HEK293 (cell line): ENCODE measurements at regions not wholly inside any gene's neighbourhood (a gene's known extent, or its start where the extent isn't known, plus 50 kb on each side); places are given as distances from the start of the nearest gene placed in this dataset.

ENCODE experiments used
- HOXC10 ChIP-seq: sonication (generic); formaldehyde crosslinking; IDR thresholded peaks from 2 replicates; pipeline ENCODE4 v1.8.1; 2023; ENCODE audit warnings: mild to moderate bottlenecking, missing genetic modification reagents
- KLF16 ChIP-seq: fragments of 450-650 bp; formaldehyde crosslinking; IDR thresholded peaks from 2 replicates; pipeline ENCODE4 v1.5.1; 2017; ENCODE audit warnings: missing biosample characterization, missing genetic modification characterization
- KLF9 ChIP-seq: fragments of 450-650 bp; formaldehyde crosslinking; IDR thresholded peaks from 2 replicates; pipeline ENCODE4 v1.5.1; 2016; ENCODE audit warnings: missing biosample characterization, missing genetic modification characterization, low read depth
- RBAK ChIP-seq: fragments of 450-650 bp; formaldehyde crosslinking; IDR thresholded peaks from 2 replicates; pipeline ENCODE4 v1.5.1; 2016; ENCODE audit warnings: missing biosample characterization, missing genetic modification characterization
- SP2 ChIP-seq: fragments of 450-650 bp; formaldehyde crosslinking; IDR thresholded peaks from 2 replicates; pipeline ENCODE4 v1.5.1; 2016; ENCODE audit warnings: missing biosample characterization, missing genetic modification characterization
- SP7 ChIP-seq: fragments of 450-650 bp; formaldehyde crosslinking; IDR thresholded peaks from 2 replicates; pipeline ENCODE4 v1.5.1; 2016; ENCODE audit warnings: missing biosample characterization, missing genetic modification characterization
- TCF7L2 ChIP-seq: IDR thresholded peaks from 2 replicates; pipeline ENCODE4 v1.6.1; 2011; ENCODE audit warnings: low read depth, mild to moderate bottlenecking, inconsistent platforms, low read length, moderate library complexity, borderline replicate concordance
- ZBTB20 ChIP-seq: fragments of 450-650 bp; formaldehyde crosslinking; IDR thresholded peaks from 2 replicates; pipeline ENCODE4 v1.5.1; 2016; ENCODE audit warnings: missing biosample characterization, missing genetic modification characterization
- ZBTB48 ChIP-seq: fragments of 450-650 bp; formaldehyde crosslinking; IDR thresholded peaks from 2 replicates; pipeline ENCODE4 v1.5.1; 2016; ENCODE audit warnings: missing biosample characterization, missing genetic modification characterization
- ZFHX2 ChIP-seq: fragments of 450-650 bp; formaldehyde crosslinking; conservative IDR thresholded peaks from 2 replicates; pipeline ENCODE4 v1.5.1; 2016; ENCODE audit warnings: missing biosample characterization, missing genetic modification characterization
- ZNF112 ChIP-seq: fragments of 450-650 bp; formaldehyde crosslinking; IDR thresholded peaks from 2 replicates; pipeline ENCODE4 v1.5.0; 2017; ENCODE audit warnings: missing biosample characterization, missing genetic modification characterization
- ZNF174 ChIP-seq: fragments of 450-650 bp; formaldehyde crosslinking; IDR thresholded peaks from 2 replicates; pipeline ENCODE4 v1.5.0; 2017; ENCODE audit warnings: missing biosample characterization, mild to moderate bottlenecking, missing genetic modification characterization
- ZNF341 ChIP-seq: fragments of 450-650 bp; formaldehyde crosslinking; IDR thresholded peaks from 2 replicates; pipeline ENCODE4; 2016; ENCODE audit warnings: low read depth, missing biosample characterization, missing genetic modification characterization
- ZNF426 ChIP-seq: fragments of 450-650 bp; formaldehyde crosslinking; IDR thresholded peaks from 2 replicates; pipeline ENCODE4 v1.5.1; 2017; ENCODE audit warnings: missing biosample characterization, missing genetic modification characterization, mild to moderate bottlenecking, inconsistent platforms, moderate library complexity
- ZNF529 ChIP-seq: fragments of 450-650 bp; formaldehyde crosslinking; IDR thresholded peaks from 2 replicates; pipeline ENCODE4 v1.5.1; 2017; ENCODE audit warnings: missing genetic modification characterization, missing biosample characterization; ENCODE audit not compliant: insufficient replicate concordance
- ZNF558 ChIP-seq: fragments of 450-650 bp; formaldehyde crosslinking; IDR thresholded peaks from 2 replicates; pipeline ENCODE4 v1.5.1; 2016; ENCODE audit warnings: missing biosample characterization, missing genetic modification characterization
- ZNF596 ChIP-seq: fragments of 450-650 bp; IDR thresholded peaks from 2 replicates; pipeline ENCODE4 v1.5.0; 2018; ENCODE audit warnings: missing biosample characterization, mild to moderate bottlenecking, missing genetic modification characterization, moderate library complexity
- ZNF626 ChIP-seq: fragments of 450-650 bp; sonication (Bioruptor Pico); formaldehyde crosslinking; IDR thresholded peaks from 2 replicates; pipeline ENCODE4 v1.5.1; 2018; ENCODE audit warnings: missing biosample characterization, missing genetic modification characterization, inconsistent platforms
- ZNF707 ChIP-seq: fragments of 450-650 bp; formaldehyde crosslinking; IDR thresholded peaks from 2 replicates; pipeline ENCODE4 v1.5.1; 2016; ENCODE audit warnings: missing biosample characterization, missing genetic modification characterization
- ZNF76 ChIP-seq: fragments of 450-650 bp; formaldehyde crosslinking; IDR thresholded peaks from 2 replicates; pipeline ENCODE4; 2016; ENCODE audit warnings: low read depth, missing biosample characterization, missing genetic modification characterization, borderline replicate concordance
- ZNF768 ChIP-seq: fragments of 450-650 bp; formaldehyde crosslinking; IDR thresholded peaks from 2 replicates; pipeline ENCODE4 v1.5.1; 2018; ENCODE audit warnings: missing biosample characterization, mild to moderate bottlenecking, missing genetic modification characterization
- ZNF777 ChIP-seq: fragments of 450-650 bp; formaldehyde crosslinking; IDR thresholded peaks from 2 replicates; pipeline ENCODE4 v1.5.1; 2017; ENCODE audit warnings: missing biosample characterization, missing genetic modification characterization, borderline replicate concordance
- ZNF830 ChIP-seq: fragments of 450-650 bp; IDR thresholded peaks from 2 replicates; pipeline ENCODE4 v1.5.0; 2018; ENCODE audit warnings: missing biosample characterization, missing genetic modification characterization, low read depth, mild to moderate bottlenecking, moderate library complexity
- TF ChIP-seq, protein P1 (sequence below): fragments of 450-650 bp; formaldehyde crosslinking; IDR thresholded peaks from 2 replicates; pipeline ENCODE4 v1.5.1; 2016; ENCODE audit warnings: missing biosample characterization, missing genetic modification characterization, low read depth
- TF ChIP-seq, protein P2 (sequence below): fragments of 450-650 bp; formaldehyde crosslinking; IDR thresholded peaks from 2 replicates; pipeline ENCODE4 v1.5.1; 2017; ENCODE audit warnings: missing biosample characterization, missing genetic modification characterization
- TF ChIP-seq, protein P3 (sequence below): fragments of 450-650 bp; formaldehyde crosslinking; IDR thresholded peaks from 2 replicates; pipeline ENCODE4 v1.5.1; 2016; ENCODE audit warnings: missing biosample characterization, missing genetic modification characterization
- TF ChIP-seq, protein P4 (sequence below): fragments of 450-650 bp; formaldehyde crosslinking; IDR thresholded peaks from 2 replicates; pipeline ENCODE4 v1.5.1; 2016; ENCODE audit warnings: missing biosample characterization, missing genetic modification characterization
- TF ChIP-seq, protein P5 (sequence below): fragments of 450-650 bp; formaldehyde crosslinking; IDR thresholded peaks from 2 replicates; pipeline ENCODE4 v1.5.1; 2016; ENCODE audit warnings: missing biosample characterization, missing genetic modification characterization
- TF ChIP-seq, protein P6 (sequence below): fragments of 450-650 bp; formaldehyde crosslinking; IDR thresholded peaks from 2 replicates; pipeline ENCODE4 v1.5.1; 2016; ENCODE audit warnings: missing biosample characterization, missing genetic modification characterization, borderline replicate concordance
- TF ChIP-seq, protein P7 (sequence below): IDR thresholded peaks from 2 replicates; pipeline ENCODE4 v1.6.1; 2011; ENCODE audit warnings: mild to moderate bottlenecking, low read depth, low read length, borderline replicate concordance

DNA sequence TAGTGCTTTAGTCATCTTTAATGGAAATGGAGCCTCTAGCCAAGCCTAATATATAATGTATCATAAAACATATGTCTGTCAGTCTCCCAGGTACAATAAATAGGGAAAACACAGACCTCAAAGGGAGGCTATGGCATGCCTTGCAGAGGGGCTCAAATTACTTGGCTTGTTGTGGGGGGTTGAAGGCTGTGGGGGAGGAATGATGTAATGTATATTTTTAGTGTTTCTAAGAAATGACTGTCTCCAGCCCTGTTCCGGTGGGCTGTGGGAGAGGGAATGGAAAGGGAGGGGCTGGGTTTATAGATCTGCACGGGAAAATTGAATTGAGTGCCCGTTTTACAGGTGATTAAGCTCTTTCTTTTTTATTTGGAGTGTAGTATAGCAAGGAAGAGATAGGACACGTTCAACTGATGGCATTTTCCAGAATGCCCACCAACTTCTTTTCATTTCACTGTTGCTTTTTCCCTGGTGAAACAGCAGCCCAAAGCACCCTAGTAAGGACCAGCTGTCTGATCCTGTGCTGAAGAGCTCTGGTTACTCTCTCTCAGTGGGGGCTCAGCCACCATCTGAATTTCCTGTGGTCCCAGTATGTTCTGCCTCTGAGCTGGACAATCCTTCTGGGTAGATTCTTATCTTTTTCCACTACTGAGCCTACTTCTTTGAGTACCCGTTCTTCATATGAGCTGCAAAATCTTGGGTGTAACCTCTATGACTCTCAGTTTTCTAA is 220.7 kb upstream of the CASK start (continued):
- TF ChIP-seq, protein P1, sequence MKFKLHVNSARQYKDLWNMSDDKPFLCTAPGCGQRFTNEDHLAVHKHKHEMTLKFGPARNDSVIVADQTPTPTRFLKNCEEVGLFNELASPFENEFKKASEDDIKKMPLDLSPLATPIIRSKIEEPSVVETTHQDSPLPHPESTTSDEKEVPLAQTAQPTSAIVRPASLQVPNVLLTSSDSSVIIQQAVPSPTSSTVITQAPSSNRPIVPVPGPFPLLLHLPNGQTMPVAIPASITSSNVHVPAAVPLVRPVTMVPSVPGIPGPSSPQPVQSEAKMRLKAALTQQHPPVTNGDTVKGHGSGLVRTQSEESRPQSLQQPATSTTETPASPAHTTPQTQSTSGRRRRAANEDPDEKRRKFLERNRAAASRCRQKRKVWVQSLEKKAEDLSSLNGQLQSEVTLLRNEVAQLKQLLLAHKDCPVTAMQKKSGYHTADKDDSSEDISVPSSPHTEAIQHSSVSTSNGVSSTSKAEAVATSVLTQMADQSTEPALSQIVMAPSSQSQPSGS (tag by site-specific recombination): peak; percentile 81
- no peak for TF ChIP-seq ZNF626 (tag by site-specific recombination)
- no peak for TF ChIP-seq ZNF558
- TF ChIP-seq SP7 (tag by site-specific recombination): peak; percentile 57
- no peak for TF ChIP-seq ZNF830 (tag by site-specific recombination)
- TF ChIP-seq ZNF426: no peak
- no peak for TF ChIP-seq SP2 (tag by site-specific recombination)
- TF ChIP-seq ZNF174 (tag by site-specific recombination): no peak
- TF ChIP-seq, protein P2, sequence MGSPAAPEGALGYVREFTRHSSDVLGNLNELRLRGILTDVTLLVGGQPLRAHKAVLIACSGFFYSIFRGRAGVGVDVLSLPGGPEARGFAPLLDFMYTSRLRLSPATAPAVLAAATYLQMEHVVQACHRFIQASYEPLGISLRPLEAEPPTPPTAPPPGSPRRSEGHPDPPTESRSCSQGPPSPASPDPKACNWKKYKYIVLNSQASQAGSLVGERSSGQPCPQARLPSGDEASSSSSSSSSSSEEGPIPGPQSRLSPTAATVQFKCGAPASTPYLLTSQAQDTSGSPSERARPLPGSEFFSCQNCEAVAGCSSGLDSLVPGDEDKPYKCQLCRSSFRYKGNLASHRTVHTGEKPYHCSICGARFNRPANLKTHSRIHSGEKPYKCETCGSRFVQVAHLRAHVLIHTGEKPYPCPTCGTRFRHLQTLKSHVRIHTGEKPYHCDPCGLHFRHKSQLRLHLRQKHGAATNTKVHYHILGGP: peak; percentile 26; the same call in 1 of the 2 replicates
- no peak for TF ChIP-seq RBAK (tag by site-specific recombination)
- TF ChIP-seq ZNF768 (tag by site-specific recombination): no peak
- peak; percentile 68; the same call in 1 of the 2 replicates for TF ChIP-seq TCF7L2
- no peak for TF ChIP-seq ZNF777
- TF ChIP-seq ZNF76 (tag by site-specific recombination): no peak
- TF ChIP-seq KLF16 (tag by site-specific recombination): no peak
- TF ChIP-seq, protein P3, sequence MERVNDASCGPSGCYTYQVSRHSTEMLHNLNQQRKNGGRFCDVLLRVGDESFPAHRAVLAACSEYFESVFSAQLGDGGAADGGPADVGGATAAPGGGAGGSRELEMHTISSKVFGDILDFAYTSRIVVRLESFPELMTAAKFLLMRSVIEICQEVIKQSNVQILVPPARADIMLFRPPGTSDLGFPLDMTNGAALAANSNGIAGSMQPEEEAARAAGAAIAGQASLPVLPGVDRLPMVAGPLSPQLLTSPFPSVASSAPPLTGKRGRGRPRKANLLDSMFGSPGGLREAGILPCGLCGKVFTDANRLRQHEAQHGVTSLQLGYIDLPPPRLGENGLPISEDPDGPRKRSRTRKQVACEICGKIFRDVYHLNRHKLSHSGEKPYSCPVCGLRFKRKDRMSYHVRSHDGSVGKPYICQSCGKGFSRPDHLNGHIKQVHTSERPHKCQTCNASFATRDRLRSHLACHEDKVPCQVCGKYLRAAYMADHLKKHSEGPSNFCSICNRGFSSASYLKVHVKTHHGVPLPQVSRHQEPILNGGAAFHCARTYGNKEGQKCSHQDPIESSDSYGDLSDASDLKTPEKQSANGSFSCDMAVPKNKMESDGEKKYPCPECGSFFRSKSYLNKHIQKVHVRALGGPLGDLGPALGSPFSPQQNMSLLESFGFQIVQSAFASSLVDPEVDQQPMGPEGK (tag by site-specific recombination): peak; percentile 72
- no peak for TF ChIP-seq ZBTB20
- no peak for TF ChIP-seq KLF9 (tag by site-specific recombination)
- no peak for TF ChIP-seq ZNF529
- TF ChIP-seq HOXC10 (CRISPR knock-in tag): no peak
- TF ChIP-seq, protein P4, sequence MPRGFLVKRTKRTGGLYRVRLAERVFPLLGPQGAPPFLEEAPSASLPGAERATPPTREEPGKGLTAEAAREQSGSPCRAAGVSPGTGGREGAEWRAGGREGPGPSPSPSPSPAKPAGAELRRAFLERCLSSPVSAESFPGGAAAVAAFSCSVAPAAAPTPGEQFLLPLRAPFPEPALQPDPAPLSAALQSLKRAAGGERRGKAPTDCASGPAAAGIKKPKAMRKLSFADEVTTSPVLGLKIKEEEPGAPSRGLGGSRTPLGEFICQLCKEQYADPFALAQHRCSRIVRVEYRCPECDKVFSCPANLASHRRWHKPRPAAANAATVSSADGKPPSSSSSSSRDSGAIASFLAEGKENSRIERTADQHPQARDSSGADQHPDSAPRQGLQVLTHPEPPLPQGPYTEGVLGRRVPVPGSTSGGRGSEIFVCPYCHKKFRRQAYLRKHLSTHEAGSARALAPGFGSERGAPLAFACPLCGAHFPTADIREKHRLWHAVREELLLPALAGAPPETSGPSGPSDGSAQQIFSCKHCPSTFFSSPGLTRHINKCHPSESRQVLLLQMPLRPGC (tag by site-specific recombination): no peak
- TF ChIP-seq, protein P5, sequence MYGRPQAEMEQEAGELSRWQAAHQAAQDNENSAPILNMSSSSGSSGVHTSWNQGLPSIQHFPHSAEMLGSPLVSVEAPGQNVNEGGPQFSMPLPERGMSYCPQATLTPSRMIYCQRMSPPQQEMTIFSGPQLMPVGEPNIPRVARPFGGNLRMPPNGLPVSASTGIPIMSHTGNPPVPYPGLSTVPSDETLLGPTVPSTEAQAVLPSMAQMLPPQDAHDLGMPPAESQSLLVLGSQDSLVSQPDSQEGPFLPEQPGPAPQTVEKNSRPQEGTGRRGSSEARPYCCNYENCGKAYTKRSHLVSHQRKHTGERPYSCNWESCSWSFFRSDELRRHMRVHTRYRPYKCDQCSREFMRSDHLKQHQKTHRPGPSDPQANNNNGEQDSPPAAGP (tag by site-specific recombination): no peak
- TF ChIP-seq ZBTB48 (tag by site-specific recombination): no peak
- TF ChIP-seq, protein P6, sequence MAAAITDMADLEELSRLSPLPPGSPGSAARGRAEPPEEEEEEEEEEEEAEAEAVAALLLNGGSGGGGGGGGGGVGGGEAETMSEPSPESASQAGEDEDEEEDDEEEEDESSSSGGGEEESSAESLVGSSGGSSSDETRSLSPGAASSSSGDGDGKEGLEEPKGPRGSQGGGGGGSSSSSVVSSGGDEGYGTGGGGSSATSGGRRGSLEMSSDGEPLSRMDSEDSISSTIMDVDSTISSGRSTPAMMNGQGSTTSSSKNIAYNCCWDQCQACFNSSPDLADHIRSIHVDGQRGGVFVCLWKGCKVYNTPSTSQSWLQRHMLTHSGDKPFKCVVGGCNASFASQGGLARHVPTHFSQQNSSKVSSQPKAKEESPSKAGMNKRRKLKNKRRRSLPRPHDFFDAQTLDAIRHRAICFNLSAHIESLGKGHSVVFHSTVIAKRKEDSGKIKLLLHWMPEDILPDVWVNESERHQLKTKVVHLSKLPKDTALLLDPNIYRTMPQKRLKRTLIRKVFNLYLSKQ (tag by site-specific recombination): no peak
- peak; percentile 63 for TF ChIP-seq ZFHX2
- no peak for TF ChIP-seq ZNF341 (tag by site-specific recombination)
- no peak for TF ChIP-seq ZNF112 (tag by site-specific recombination)
- TF ChIP-seq ZNF707 (tag by site-specific recombination): no peak
- TF ChIP-seq, protein P7, sequence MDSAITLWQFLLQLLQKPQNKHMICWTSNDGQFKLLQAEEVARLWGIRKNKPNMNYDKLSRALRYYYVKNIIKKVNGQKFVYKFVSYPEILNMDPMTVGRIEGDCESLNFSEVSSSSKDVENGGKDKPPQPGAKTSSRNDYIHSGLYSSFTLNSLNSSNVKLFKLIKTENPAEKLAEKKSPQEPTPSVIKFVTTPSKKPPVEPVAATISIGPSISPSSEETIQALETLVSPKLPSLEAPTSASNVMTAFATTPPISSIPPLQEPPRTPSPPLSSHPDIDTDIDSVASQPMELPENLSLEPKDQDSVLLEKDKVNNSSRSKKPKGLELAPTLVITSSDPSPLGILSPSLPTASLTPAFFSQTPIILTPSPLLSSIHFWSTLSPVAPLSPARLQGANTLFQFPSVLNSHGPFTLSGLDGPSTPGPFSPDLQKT: no peak
- TF ChIP-seq ZNF596 (tag by site-specific recombination): no peak
